Effector memory CD8-positive, alpha-beta T cell (primary cell): ENCODE measurements at regions not wholly inside any gene's neighbourhood (a gene's known extent, or its start where the extent isn't known, plus 50 kb on each side); places are given as distances from the start of the nearest gene placed in this dataset.

Source experiments
- ATAC-seq: fragments of 150-1000 bp; cut with Tn5 transposase; replicated peaks from 2 replicates; pipeline ENCODE4 v1.10.0; 2021; ENCODE audit warnings: mild to moderate bottlenecking, moderate library complexity
- DNase-seq, 3 experiments: peaks; one replicate each; pipeline ENCODE4 v3.0.0; 2021
- H3K27ac Mint-ChIP-seq, 2 donors: one replicate each; pipeline ENCODE4 v1.8.0; 2022; ENCODE audit warnings: mild to moderate bottlenecking in 2 of 2, mixed read lengths in 2 of 2, moderate library complexity in 2 of 2
- H3K27me3 Mint-ChIP-seq, 2 donors: one replicate each; pipeline ENCODE4 v1.8.0; 2022; ENCODE audit warnings: mixed read lengths in 2 of 2
- H3K36me3 Mint-ChIP-seq: one replicate; pipeline ENCODE4 v1.8.0; 2022; ENCODE audit warnings: mild to moderate bottlenecking, moderate library complexity, mixed read lengths; ENCODE audit not compliant: insufficient read depth
- H3K4me1 Mint-ChIP-seq, 2 donors: one replicate each; pipeline ENCODE4 v1.8.0; 2022; ENCODE audit warnings: low read depth in 2 of 2, mixed read lengths in 2 of 2
- H3K4me3 Mint-ChIP-seq, 2 donors: one replicate each; pipeline ENCODE4 v1.8.0; 2022; ENCODE audit warnings: mild to moderate bottlenecking in 2 of 2, mixed read lengths in 2 of 2, moderate library complexity in 2 of 2
- H3K9me3 Mint-ChIP-seq, 2 donors: one replicate each; pipeline ENCODE4 v1.8.0; 2022; ENCODE audit warnings: mixed read lengths in 2 of 2

DNA sequence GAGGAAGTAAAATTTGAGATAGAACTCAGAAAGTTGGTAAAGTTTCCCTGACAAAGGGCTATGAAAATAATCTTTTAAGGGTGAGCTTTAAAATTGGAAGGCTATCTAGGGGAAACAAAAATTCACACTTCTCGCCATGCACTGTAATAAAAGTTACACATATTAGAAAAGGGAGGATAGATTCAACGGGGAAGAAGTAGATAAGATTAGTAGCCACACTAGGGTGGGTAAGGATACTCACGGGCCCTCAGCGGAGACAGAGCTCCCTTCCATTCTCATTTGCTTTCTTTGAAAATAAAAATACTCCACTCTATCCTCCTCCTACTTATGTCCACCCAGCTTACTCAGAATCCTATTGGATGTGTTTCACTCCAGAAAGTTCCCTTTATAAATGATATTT is 691.3 kb upstream of the NR2F2 start:
- ATAC-seq, result no peak
- Mint-ChIP-seq H3K27me3 (no peaks in the 10 kb centered on the region), H3K27ac (no peak overlapping the region), H3K4me3 (no peak overlapping the region), H3K36me3 (no peaks in the 10 kb centered on the region), H3K9me3 (no peaks in the 10 kb centered on the region), H3K4me1 (no peaks in the 10 kb centered on the region)
- DNase-seq, result no peak

DNA sequence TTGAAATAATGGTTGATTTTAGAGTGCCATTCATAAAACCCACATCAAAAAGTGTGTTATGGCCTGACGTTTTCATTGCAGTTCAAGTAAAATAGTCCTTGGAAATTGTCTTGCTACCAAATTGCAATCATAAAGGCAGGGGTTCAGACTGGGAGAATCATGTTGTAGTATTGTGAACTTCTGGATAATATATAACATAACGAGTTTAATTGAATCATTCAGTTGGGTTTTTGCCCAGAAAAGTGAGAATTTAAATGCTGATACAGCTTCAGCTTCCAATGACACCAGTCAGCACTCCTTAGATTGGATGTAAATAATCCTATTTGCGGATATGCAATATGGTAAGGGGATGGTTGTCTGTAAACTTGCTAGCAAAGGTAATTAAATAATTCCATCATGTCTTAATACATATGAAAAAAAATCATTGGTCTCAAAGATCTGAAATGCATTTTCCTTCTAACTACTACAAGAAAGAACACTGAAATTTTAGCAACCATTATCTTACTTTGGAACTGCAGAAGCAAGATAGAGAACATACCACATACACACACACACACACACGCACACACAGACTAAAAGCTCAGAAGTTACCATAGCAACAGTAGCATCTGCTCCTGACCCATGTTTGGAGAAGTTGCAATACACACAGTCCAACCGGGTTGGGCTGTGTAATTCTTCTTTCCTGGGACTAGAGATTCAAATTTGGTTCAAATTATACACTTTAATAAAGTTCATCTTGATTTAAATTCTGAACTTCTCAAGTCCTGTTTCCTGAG is 686.2 kb upstream of the NR2F2 start:
- Mint-ChIP-seq H3K4me3 (no peak overlapping the region), H3K36me3 (no peaks in the 10 kb centered on the region), H3K9me3 (no peaks in the 10 kb centered on the region), H3K27me3 (peaks cover 0 to 11% of the 10 kb centered on the region in 2 donors), H3K4me1 (no peaks in the 10 kb centered on the region), H3K27ac (no peak overlapping the region)
- no peak for DNase-seq
- no peak for ATAC-seq

DNA sequence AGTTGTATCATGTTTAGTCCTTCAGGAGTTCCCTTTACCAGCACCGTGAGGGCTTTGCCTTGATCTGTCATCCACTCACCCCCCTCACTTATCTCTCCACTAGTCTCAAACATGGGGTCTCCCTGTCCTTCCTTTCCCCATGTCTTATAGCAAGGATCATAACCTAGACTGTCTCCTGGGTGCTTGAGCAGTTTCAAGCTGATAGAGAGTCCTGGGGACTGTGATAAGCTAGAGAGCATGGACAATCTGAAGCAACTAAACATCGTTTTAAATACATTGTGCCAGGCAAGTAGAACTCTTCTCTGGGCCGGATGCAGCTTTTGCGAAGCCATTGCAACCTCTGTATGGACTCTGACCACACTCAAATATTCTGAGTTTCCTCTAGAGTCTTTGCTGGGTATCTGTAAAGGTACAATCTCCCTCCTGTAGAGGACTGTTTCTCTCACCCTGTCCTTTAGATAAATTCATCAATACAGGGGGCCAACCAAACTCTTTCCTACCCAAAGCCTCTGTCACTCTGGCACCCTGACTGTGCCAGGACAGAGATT is 684.6 kb upstream of the NR2F2 start:
- ATAC-seq, result no peak
- Mint-ChIP-seq H3K27me3 (peaks cover 0 to 11% of the 10 kb centered on the region in 2 donors), H3K4me3 (no peak overlapping the region), H3K36me3 (no peaks in the 10 kb centered on the region), H3K4me1 (no peaks in the 10 kb centered on the region), H3K27ac (no peak overlapping the region), H3K9me3 (no peaks in the 10 kb centered on the region)
- no peak for DNase-seq

DNA sequence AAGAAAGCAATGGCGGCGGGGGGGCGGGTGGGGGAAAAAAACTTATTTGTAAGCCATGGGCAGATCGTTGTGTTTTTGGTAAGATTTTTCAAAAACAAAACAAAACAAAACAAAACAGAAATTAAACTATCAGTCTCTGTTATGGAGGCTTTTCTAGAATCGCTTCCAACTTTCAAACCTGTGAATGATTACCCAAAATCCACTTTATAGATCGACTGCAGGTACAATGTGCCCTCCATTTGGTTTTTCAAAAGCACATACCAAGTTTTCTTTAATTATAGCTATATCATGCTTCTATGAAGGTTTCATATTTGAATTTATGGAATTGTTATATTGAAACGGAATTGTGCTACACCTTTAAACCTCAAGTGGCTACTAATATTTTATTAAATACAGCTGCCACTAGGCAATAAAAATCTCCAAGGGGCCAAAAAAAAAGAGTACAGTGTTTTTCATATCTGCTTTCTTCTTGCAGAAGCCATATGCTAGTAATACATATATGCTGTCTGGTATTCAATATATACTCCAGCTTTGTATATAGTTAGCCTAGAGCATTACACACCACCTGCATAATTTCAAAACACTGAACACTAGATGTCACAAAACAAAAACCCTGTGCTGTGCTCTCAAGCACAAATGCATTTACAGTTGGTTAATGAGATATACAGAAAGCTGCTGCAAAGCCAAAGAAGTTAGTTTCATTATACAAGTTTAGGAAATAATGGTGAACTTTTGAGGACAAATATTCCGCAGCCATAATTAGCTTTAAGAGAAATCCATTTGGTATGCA is 683.8 kb upstream of the NR2F2 start:
- H3K4me1 Mint-ChIP-seq, result no peaks in the 10 kb centered on the region
- H3K4me3 Mint-ChIP-seq, result no peak overlapping the region
- H3K9me3 Mint-ChIP-seq, result no peaks in the 10 kb centered on the region
- peaks cover 0 to 11% of the 10 kb centered on the region in 2 donors for H3K27me3 Mint-ChIP-seq
- ATAC-seq (no peak), DNase-seq (no peak)
- no peak overlapping the region for H3K27ac Mint-ChIP-seq
- no peaks in the 10 kb centered on the region for H3K36me3 Mint-ChIP-seq

DNA sequence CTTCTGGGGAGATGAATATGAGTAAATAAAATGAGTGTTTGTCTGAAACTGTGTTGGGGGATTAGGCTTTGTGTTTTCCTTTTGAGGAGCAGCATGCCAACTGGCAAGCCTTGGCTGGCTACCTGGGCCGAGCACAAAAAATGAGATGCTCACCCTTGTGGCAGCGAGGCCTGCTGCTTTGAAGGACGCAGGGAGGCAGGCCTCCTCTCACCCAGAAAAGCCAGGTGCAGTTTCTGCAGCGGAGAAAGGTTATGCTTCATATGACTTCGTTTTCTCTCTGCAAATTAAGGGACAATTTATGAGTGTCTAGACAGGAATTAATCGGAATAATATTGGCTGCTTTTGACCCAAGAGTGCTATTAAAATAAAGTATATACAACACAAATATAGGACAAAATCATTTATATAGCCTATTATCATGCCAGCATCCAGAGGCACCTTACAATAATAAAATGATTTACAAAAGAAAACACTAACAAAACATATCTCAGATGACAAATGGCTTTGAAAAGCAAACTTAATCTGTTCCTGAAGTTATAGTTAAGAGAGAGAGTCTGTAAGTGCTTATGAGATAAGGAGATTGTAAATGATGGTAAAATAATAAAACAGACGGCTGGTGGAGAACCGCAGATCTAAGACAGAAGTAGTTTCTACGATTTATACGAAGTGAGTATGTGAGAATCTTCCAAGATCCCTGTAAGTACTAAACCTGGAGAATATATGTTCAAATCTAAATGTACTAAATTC is 682.8 kb upstream of the NR2F2 start:
- Mint-ChIP-seq H3K36me3 (no peaks in the 10 kb centered on the region), H3K27ac (no peak overlapping the region), H3K4me1 (no peaks in the 10 kb centered on the region), H3K9me3 (no peaks in the 10 kb centered on the region), H3K27me3 (peaks cover 0 to 11% of the 10 kb centered on the region in 2 donors), H3K4me3 (no peak overlapping the region)
- ATAC-seq, result no peak
- no peak for DNase-seq

DNA sequence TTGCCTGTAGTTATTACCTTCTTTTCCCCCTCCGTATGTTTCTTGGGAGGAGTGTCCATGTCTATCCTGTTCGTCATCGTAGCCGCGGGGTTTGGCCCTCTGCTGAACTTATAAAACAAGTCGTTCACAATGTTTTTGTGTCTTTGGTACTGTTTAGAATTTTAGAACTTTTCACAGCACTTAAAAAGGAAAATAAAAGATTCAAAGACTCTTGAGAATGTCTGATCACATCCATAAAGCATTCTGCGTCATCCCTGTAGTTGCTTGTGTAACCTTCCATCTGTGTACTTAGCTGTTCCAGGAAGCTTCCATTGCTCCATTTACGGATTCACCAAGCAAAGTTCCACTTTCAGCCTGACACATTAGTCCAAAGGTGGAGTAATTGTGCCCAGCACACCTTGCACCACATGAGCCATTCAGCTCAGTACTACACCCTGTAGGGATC is 677.1 kb upstream of the NR2F2 start:
- ATAC-seq, result no peak
- no peak for DNase-seq
- Mint-ChIP-seq H3K4me1 (no peaks in the 10 kb centered on the region), H3K27ac (no peak overlapping the region), H3K36me3 (no peaks in the 10 kb centered on the region), H3K27me3 (peaks cover 3 to 5% of the 10 kb centered on the region in 2 donors), H3K4me3 (no peak overlapping the region), H3K9me3 (no peaks in the 10 kb centered on the region)

DNA sequence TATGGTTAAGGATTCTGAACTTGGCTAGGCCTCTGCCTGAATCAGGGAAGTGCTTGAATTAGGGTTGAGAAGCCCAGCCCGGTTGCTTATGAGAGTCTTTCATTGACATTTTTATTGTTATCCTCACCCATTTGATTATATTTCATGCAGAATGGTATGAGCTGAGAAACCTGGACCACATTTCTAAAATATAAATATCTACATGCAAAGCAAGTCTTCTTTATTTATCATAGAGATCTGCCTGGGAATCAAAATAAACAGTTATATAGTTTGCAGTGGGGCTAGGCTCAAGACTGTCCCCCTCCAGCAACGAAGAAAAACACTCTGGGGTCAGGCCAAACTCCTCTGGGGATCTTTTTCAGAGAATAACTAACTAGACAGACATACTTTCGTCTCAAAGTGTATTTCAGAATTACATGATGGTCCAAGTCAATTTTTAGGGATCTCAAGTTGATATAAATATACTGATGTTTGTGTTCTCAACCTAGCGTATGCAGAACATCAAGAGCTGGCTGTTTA is 675.4 kb upstream of the NR2F2 start:
- Mint-ChIP-seq H3K27me3 (peaks cover 8 to 9% of the 10 kb centered on the region in 2 donors), H3K4me3 (no peak overlapping the region), H3K9me3 (no peaks in the 10 kb centered on the region)

DNA sequence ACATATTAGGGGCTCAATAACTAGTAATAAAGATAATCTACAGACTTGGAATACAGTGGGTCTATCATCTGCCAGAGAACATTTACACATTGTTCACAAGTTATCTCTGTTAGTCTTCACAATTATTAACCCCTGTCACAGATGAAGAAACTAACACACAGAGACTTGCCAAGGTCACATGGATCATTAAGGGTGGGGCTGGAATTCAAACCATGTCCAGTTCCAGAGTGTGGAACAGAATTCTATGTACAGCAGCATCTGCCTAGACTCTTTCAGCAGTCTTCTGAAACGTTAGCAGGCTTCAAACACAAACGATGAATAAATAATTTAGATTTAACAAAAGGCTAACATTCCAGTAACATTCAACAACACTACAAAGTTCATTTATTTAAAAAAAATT is 673.9 kb upstream of the NR2F2 start:
- Mint-ChIP-seq H3K27ac (no peak overlapping the region), H3K4me3 (no peak overlapping the region), H3K4me1 (no peaks in the 10 kb centered on the region), H3K9me3 (no peaks in the 10 kb centered on the region), H3K27me3 (peaks cover 8 to 9% of the 10 kb centered on the region in 2 donors), H3K36me3 (no peaks in the 10 kb centered on the region)
- ATAC-seq (no peak), DNase-seq (no peak)

More for the DNA sequence above, 675.4 kb upstream of the NR2F2 start:
- Mint-ChIP-seq H3K36me3 (no peaks in the 10 kb centered on the region), H3K4me1 (no peaks in the 10 kb centered on the region), H3K27ac (no peak overlapping the region)
- DNase-seq (no peak), ATAC-seq (no peak)

DNA sequence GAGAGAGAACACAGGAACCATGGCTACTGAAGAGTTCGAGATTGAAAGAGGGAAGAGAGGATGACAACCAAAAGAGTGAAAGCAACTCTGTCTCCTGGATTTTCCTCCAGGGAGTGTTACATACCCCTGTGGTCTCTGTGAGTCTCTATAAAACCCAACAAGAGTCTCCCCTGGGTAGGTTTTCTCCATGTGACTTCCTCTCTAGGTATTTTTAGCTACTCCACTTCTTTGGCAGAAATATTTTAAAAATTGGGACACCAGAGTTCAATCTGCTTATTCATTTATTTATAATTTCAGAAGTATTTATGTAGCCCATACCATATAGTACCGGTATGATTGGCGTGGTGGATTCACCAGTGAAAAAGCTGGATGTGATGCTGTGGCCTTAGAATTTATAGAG is 671.7 kb upstream of the NR2F2 start:
- H3K36me3 Mint-ChIP-seq, result no peaks in the 10 kb centered on the region
- no peaks in the 10 kb centered on the region for H3K9me3 Mint-ChIP-seq
- DNase-seq (no peak), ATAC-seq (no peak)
- H3K4me1 Mint-ChIP-seq, result no peaks in the 10 kb centered on the region
- H3K4me3 Mint-ChIP-seq, result no peak overlapping the region
- H3K27me3 Mint-ChIP-seq, result peaks cover 8 to 9% of the 10 kb centered on the region in 2 donors
- H3K27ac Mint-ChIP-seq, result no peak overlapping the region

DNA sequence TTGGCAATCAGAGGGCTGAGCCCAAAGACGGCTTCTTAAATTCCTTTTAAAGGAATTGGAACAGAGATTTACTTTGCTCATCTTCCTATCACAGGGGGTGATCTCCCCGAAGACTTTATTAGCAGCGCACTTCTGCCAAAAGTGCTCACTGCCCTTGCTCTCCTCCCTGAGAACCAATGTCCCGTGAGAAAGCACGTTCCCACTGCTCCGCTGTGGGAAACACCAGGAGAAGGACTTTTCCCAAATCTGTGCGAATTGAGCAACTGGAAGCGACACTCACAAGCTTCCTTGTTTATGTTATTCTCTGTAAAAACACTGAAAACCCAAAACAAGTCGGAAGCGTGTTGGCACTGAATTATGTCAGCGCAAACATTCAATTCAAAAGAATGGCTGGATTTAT is 670.8 kb upstream of the NR2F2 start:
- H3K4me3 Mint-ChIP-seq, result no peak overlapping the region
- no peak for DNase-seq
- H3K4me1 Mint-ChIP-seq, result no peaks in the 10 kb centered on the region
- H3K9me3 Mint-ChIP-seq, result no peaks in the 10 kb centered on the region
- no peak for ATAC-seq
- peaks cover 8 to 9% of the 10 kb centered on the region in 2 donors for H3K27me3 Mint-ChIP-seq
- H3K36me3 Mint-ChIP-seq, result no peaks in the 10 kb centered on the region
- H3K27ac Mint-ChIP-seq, result no peak overlapping the region

DNA sequence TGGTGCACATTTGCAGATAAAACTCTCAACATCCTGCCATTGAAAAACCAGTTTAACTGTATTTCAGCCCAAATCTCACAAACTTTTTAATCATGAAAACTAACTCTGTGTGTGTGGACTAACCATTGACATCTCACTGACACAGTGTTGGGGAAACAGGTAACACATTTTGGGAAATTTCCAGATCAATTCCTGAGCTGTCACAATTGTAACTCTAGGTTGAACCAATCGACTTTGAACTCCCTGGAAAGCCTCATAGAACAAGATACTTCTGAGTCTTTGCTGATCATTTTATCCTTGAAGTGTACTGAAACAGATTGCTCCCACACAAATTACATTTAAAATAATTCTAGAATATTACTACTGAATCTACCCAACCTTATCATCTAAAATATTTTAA is 667.9 kb upstream of the NR2F2 start:
- H3K36me3 Mint-ChIP-seq, result no peaks in the 10 kb centered on the region
- no peak overlapping the region for H3K27ac Mint-ChIP-seq
- H3K9me3 Mint-ChIP-seq, result no peaks in the 10 kb centered on the region
- DNase-seq (no peak), ATAC-seq (no peak)
- peaks cover 4 to 8% of the 10 kb centered on the region in 2 donors for H3K27me3 Mint-ChIP-seq
- H3K4me3 Mint-ChIP-seq, result no peak overlapping the region
- H3K4me1 Mint-ChIP-seq, result no peaks in the 10 kb centered on the region

DNA sequence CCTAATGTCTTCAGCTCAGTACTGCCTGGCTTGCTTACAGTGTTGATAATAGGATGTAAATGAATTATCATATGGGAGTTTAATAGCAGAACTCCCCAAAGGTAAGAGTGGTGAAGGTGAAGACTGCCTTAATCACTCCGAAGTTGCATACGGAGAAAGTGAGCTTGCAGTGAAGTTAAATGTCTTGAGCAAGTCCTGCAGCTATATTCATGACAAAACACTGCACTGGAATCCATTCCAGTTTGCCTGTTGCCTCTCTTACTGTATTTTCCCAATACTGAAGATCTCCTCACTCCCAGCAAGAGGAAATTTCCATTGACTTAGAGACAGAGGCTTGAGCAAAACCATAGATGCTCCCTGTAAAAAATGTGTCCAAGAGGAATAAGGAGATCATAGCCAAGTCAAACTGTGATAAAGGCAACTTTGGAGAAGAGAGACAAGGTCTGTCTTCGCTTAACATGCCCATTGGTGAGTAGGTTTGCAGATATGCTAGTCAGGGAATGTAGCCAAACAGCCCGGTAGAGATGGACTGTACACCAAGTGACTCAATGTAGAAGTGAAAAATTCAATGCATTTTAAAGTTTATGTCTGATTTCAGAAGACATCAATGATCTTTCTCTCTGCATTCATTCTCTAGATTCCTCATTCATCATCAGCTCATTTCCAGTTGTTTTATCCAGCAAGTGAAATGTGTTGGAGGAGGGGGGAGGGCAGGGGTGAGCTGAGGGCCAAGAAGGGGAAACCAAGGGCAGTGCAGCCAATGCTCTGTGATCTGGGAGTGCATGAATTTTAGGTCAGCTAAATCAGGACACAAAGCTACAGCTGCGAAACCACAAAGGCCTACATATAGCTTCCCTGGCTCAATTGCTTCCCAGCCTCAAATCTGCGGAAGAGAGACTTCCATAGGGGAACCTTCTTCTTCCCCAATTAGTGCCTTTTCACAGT is 667.1 kb upstream of the NR2F2 start:
- ATAC-seq, result no peak
- H3K27ac Mint-ChIP-seq, result no peak overlapping the region
- no peaks in the 10 kb centered on the region for H3K9me3 Mint-ChIP-seq
- DNase-seq, result no peak
- no peak overlapping the region for H3K4me3 Mint-ChIP-seq
- peaks cover 2% of the 10 kb centered on the region for H3K36me3 Mint-ChIP-seq
- H3K27me3 Mint-ChIP-seq, result peaks cover 3 to 5% of the 10 kb centered on the region in 2 donors
- H3K4me1 Mint-ChIP-seq, result no peaks in the 10 kb centered on the region
